H1 (cell line): ENCODE measurements at regions not wholly inside any gene's neighbourhood (a gene's known extent, or its start where the extent isn't known, plus 50 kb on each side); places are given as distances from the start of the nearest gene placed in this dataset.

ENCODE experiments used
- BACH1 ChIP-seq: IDR thresholded peaks from 2 replicates; pipeline ENCODE4 v1.6.1; 2012; ENCODE audit warnings: low read length, improper control_type of control experiment
- BCL11A ChIP-seq, 2 experiments: IDR thresholded peaks; one replicate each; pipeline ENCODE4 v1.6.1; 2011; ENCODE audit warnings: low read depth in 2 of 2, low read length in 2 of 2, mild to moderate bottlenecking in 2 of 2
- CEBPB ChIP-seq: IDR thresholded peaks from 2 replicates; pipeline ENCODE4 v1.6.1; 2012; ENCODE audit warnings: low read depth, low read length
- EGR1 ChIP-seq: IDR thresholded peaks from 2 replicates; pipeline ENCODE4 v1.6.1; 2011; ENCODE audit warnings: low read depth, low read length, borderline replicate concordance
- RBBP5 ChIP-seq: IDR thresholded peaks from 2 replicates; pipeline ENCODE4 v1.7.1; 2012; ENCODE audit warnings: low read depth, mild to moderate bottlenecking, inconsistent platforms, low read length, moderate library complexity, borderline replicate concordance
- YY1 ChIP-seq: IDR thresholded peaks from 2 replicates; pipeline ENCODE4 v1.6.1; 2011; ENCODE audit warnings: low read depth, mild to moderate bottlenecking, low read length

DNA sequence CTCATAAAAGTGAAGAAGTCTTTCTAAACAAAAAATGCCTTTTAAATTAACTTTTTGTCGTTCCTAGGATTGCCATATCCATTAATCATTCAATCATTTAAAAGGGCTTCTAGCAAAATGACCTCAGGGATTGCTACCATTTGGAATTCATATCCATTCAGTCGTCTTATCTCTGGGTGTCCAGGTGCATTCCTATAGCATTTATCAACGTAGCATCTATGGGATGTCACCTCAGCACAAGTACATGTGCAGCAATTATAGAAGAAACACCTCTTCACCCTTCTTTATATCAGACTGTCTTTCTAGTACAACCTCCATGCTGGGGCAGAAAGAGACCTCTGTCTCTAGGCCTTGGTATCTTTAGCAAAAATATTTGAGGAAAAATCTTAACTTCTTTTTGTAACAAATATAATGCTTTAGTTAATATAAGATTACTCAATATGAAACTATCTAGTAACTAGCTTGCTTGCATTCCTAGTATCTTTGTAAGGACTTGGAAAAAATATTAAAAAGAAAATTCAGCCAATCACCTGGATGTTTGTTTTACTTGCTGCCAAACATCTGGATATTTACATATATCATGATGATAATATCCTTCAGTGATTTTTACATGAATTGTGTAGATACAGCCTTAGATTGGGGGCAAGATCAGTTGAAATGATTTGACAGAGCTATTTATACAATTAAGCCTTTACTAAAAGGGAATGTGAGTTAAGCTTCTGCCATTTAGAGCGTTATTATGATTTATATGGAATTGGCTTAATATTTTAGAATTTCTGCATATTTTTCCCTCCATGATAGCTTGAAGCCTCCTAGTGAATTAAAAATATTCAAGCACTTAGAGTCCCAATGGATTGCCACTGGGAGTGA is 356.8 kb downstream of the HDGFL1 start (continued):
- TF ChIP-seq RBBP5 (no peak), BCL11A (IDR thresholded peaks at IDR 0.05; ENCODE audit: low read depth in 2 of 2, low read length in 2 of 2) (no peak), CEBPB (no peak), BACH1 (no peak), EGR1 (no peak), YY1 (no peak)
